SK-N-SH (cell line): ENCODE measurements at regions not wholly inside any gene's neighbourhood (a gene's known extent, or its start where the extent isn't known, plus 50 kb on each side); places are given as distances from the start of the nearest gene placed in this dataset.

Experiments used
- EZH2phosphoT487 ChIP-seq: fragments of 200-600 bp; sonication (generic); IDR thresholded peaks from 2 replicates; pipeline ENCODE4 v1.6.1; 2017; ENCODE audit warnings: low read depth, mixed run types, mild to moderate bottlenecking, antibody characterized with exemption, moderate library complexity, borderline replicate concordance
- GABPA ChIP-seq: IDR thresholded peaks from 2 replicates; pipeline ENCODE4 v1.4.0; 2012; ENCODE audit warnings: low read depth, mild to moderate bottlenecking
- TEAD4 ChIP-seq: IDR thresholded peaks from 2 replicates; pipeline ENCODE4 v1.4.0; 2012; ENCODE audit warnings: mild to moderate bottlenecking, borderline replicate concordance; ENCODE audit not compliant: insufficient read depth
- TF ChIP-seq, protein P1 (sequence below): fragments of 200-600 bp; sonication (generic); IDR thresholded peaks from 2 replicates; pipeline ENCODE4 v1.6.1; 2017; ENCODE audit warnings: antibody characterized with exemption, mild to moderate bottlenecking, moderate library complexity
- TF ChIP-seq, protein P2 (sequence below): fragments of 150-350 bp; IDR thresholded peaks from 2 replicates; pipeline ENCODE4 v1.6.1; 2016; ENCODE audit warnings: mild to moderate bottlenecking, low read depth, low read length

DNA sequence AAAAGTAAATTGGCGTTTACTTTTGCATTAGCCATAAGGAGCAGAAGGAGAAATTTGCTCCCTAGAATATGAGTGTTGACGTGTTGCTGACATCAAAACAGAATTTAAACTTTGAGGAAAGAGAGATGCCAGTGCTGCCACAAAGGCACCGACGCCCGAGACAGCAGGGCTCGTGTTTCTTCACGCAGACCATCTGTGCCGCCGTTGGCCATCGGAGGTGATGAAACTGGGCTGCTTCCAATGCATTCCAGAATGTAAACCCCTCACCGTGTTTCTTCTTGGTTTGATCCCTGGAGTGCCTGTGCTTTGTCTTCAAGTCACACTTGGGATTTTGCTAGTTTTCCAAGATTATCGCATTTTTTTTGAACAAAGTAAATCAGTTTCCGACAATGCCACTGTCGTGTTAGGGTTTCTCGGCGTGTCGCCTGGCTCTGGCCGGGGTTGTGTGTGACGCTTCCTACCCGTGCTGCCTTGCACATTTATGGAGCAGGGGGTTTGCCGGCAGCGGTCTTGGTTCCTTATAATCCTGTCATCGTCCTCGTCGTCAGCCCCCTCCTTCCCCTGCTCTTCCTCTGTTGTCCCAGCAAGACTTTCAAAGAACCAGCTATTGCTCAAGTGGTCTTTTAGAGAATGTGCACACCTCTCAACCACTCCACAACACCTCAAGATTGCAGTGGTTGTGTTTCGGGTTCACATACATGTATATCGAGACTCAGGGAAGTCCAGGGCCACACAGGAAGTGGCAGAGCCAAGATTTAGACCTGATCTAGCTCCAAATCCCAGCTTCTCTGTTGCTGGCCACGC is 103.9 kb downstream of the METRNL start:
- TF ChIP-seq, protein P1, sequence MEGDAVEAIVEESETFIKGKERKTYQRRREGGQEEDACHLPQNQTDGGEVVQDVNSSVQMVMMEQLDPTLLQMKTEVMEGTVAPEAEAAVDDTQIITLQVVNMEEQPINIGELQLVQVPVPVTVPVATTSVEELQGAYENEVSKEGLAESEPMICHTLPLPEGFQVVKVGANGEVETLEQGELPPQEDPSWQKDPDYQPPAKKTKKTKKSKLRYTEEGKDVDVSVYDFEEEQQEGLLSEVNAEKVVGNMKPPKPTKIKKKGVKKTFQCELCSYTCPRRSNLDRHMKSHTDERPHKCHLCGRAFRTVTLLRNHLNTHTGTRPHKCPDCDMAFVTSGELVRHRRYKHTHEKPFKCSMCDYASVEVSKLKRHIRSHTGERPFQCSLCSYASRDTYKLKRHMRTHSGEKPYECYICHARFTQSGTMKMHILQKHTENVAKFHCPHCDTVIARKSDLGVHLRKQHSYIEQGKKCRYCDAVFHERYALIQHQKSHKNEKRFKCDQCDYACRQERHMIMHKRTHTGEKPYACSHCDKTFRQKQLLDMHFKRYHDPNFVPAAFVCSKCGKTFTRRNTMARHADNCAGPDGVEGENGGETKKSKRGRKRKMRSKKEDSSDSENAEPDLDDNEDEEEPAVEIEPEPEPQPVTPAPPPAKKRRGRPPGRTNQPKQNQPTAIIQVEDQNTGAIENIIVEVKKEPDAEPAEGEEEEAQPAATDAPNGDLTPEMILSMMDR: no peak
- no peak for TF ChIP-seq GABPA
- no peak for TF ChIP-seq EZH2phosphoT487
- TF ChIP-seq, protein P2, sequence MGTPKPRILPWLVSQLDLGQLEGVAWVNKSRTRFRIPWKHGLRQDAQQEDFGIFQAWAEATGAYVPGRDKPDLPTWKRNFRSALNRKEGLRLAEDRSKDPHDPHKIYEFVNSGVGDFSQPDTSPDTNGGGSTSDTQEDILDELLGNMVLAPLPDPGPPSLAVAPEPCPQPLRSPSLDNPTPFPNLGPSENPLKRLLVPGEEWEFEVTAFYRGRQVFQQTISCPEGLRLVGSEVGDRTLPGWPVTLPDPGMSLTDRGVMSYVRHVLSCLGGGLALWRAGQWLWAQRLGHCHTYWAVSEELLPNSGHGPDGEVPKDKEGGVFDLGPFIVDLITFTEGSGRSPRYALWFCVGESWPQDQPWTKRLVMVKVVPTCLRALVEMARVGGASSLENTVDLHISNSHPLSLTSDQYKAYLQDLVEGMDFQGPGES: no peak
- no peak for TF ChIP-seq TEAD4
